Neural cell (in vitro differentiated cells): ENCODE measurements at regions not wholly inside any gene's neighbourhood (a gene's known extent, or its start where the extent isn't known, plus 50 kb on each side); places are given as distances from the start of the nearest gene placed in this dataset.

Experiments
- H2AFZ ChIP-seq: fragments of 200-600, 300-800 bp; sonication (generic), shearing (Covaris generic); 2 replicates; pipeline ENCODE4 v1.6.0; 2014; ENCODE audit warnings: low read depth, mild to moderate bottlenecking, antibody characterized with exemption, low read length, moderate library complexity
- H3F3A ChIP-seq: fragments of 200-600 bp; shearing (Covaris generic); 2 replicates; pipeline ENCODE4 v1.6.1; 2016; ENCODE audit warnings: mild to moderate bottlenecking, moderate library complexity, mixed read lengths, antibody characterized with exemption, low read length; ENCODE audit not compliant: insufficient read depth, poor library complexity, severe bottlenecking
- H3K27ac ChIP-seq: fragments of 200-600, 300-800 bp; sonication (generic), shearing (Covaris generic); 2 replicates; pipeline ENCODE4 v1.5.1; 2014; ENCODE audit warnings: mild to moderate bottlenecking, low read length, moderate library complexity
- H3K27me3 ChIP-seq: fragments of 300-800, 200-600 bp; sonication (generic), shearing (Covaris generic); 2 replicates; pipeline ENCODE4 v1.6.0; 2014; ENCODE audit warnings: mild to moderate bottlenecking, low read depth, low read length, moderate library complexity; ENCODE audit not compliant: insufficient read depth
- H3K36me3 ChIP-seq: fragments of 300-800, 200-600 bp; sonication (generic), shearing (Covaris generic); 2 replicates; pipeline ENCODE4 v1.5.1; 2014; ENCODE audit warnings: mild to moderate bottlenecking, antibody characterized with exemption, low read length, moderate library complexity; ENCODE audit not compliant: insufficient read depth
- H3K4me2 ChIP-seq: fragments of 300-800, 200-600 bp; sonication (generic), shearing (Covaris generic); 2 replicates; pipeline ENCODE4 v1.6.0; 2014; ENCODE audit warnings: mild to moderate bottlenecking, low read length
- H3K4me3 ChIP-seq: fragments of 300-800, 200-600 bp; sonication (generic), shearing (Covaris generic); 2 replicates; pipeline ENCODE4 v1.5.1; 2014; ENCODE audit warnings: mild to moderate bottlenecking, low read length, moderate library complexity
- H3K79me2 ChIP-seq: fragments of 200-600 bp; shearing (Covaris generic); replicated peaks from 2 replicates; pipeline ENCODE4 v1.6.0; 2014; ENCODE audit warnings: mild to moderate bottlenecking, low read length, moderate library complexity; ENCODE audit not compliant: insufficient read depth
- H3K9ac ChIP-seq: fragments of 300-800, 200-600 bp; sonication (generic), shearing (Covaris generic); 2 replicates; pipeline ENCODE4 v1.6.1; 2016; ENCODE audit warnings: mild to moderate bottlenecking, low read length, mixed read lengths
- H3K9me2 ChIP-seq: fragments of 200-600 bp; shearing (Covaris generic); 2 replicates; pipeline ENCODE4 v1.6.1; 2016; ENCODE audit warnings: mild to moderate bottlenecking, low read length, mixed read lengths; ENCODE audit not compliant: insufficient read depth
- H3K9me3 ChIP-seq: fragments of 200-600, 300-800 bp; sonication (generic), shearing (Covaris generic); 2 replicates; pipeline ENCODE4 v1.6.1; 2016; ENCODE audit warnings: mild to moderate bottlenecking, mixed run types, low read length, moderate library complexity, mixed read lengths
- H4K20me1 ChIP-seq: fragments of 200-600 bp; shearing (Covaris generic); 2 replicates; pipeline ENCODE4 v1.6.1; 2016; ENCODE audit warnings: mild to moderate bottlenecking, mixed run types; ENCODE audit not compliant: insufficient read depth
- CTCF ChIP-seq: fragments of 450-650 bp; IDR thresholded peaks from 2 replicates; pipeline ENCODE4 v1.5.1; 2014; ENCODE audit warnings: antibody characterized with exemption, mild to moderate bottlenecking, moderate library complexity; ENCODE audit not compliant: poor library complexity, severe bottlenecking
- EP300 ChIP-seq: fragments of 450-650 bp; conservative IDR thresholded peaks from 2 replicates; pipeline ENCODE4 v1.6.1; 2014; ENCODE audit warnings: antibody characterized with exemption, mild to moderate bottlenecking, moderate library complexity; ENCODE audit not compliant: poor library complexity, severe bottlenecking
- EZH2 ChIP-seq: fragments of 200-600, 300-800 bp; shearing (Covaris generic), sonication (generic); IDR thresholded peaks from 2 replicates; pipeline ENCODE4 v1.6.1; 2014; ENCODE audit warnings: antibody characterized with exemption, low read length, borderline replicate concordance, mild to moderate bottlenecking; ENCODE audit not compliant: insufficient read depth, poor library complexity, severe bottlenecking
- MXI1 ChIP-seq: fragments of 450-650 bp; conservative IDR thresholded peaks from 2 replicates; pipeline ENCODE4 v1.6.1; 2014; ENCODE audit warnings: antibody characterized with exemption, mild to moderate bottlenecking; ENCODE audit not compliant: poor library complexity, severe bottlenecking
- POLR2AphosphoS5 ChIP-seq: IDR thresholded peaks from 2 replicates; pipeline ENCODE4 v1.6.1; 2012
- RAD21 ChIP-seq: fragments of 450-650 bp; conservative IDR thresholded peaks from 2 replicates; pipeline ENCODE4 v1.6.1; 2014; ENCODE audit warnings: antibody characterized with exemption, mild to moderate bottlenecking, moderate library complexity
- REST ChIP-seq: IDR thresholded peaks from 2 replicates; pipeline ENCODE4 v1.6.1; 2012; ENCODE audit warnings: borderline replicate concordance
- SMC3 ChIP-seq: fragments of 450-650 bp; conservative IDR thresholded peaks from 2 replicates; pipeline ENCODE4 v1.6.1; 2014; ENCODE audit warnings: antibody characterized with exemption, mild to moderate bottlenecking, moderate library complexity; ENCODE audit not compliant: poor library complexity
- TAF1 ChIP-seq: IDR thresholded peaks from 2 replicates; pipeline ENCODE4 v1.6.1; 2012; ENCODE audit warnings: low read depth

GRCh38 chr16:79784007-79784406 lies 183.5 kb upstream of the MAF start:
- Histone ChIP-seq H3F3A (no peaks in the 10 kb centered on the region), H4K20me1 (no peaks in the 10 kb centered on the region), H3K36me3 (no peaks in the 10 kb centered on the region), H3K27me3 (no peaks in the 10 kb centered on the region), H3K4me2 (no peak overlapping the region), H3K79me2 (no peaks in the 10 kb centered on the region), H2AFZ (no peak overlapping the region), H3K4me3 (no peak overlapping the region), H3K27ac (no peak overlapping the region), H3K9me2 (no peaks in the 10 kb centered on the region), H3K9me3 (no peaks in the 10 kb centered on the region), H3K9ac (no peak overlapping the region)
- TF ChIP-seq EP300 (no peak), TAF1 (no peak), REST (no peak), RAD21 (no peak), CTCF (no peak), EZH2 (no peak), SMC3 (no peak), POLR2AphosphoS5 (no peak), MXI1 (no peak)

GRCh38 chr16:79777679-79778078 lies 177.1 kb upstream of the MAF start:
- Histone ChIP-seq H3K27ac (no peak overlapping the region), H3K9ac (no peak overlapping the region), H3K4me2 (no peak overlapping the region), H4K20me1 (no peaks in the 10 kb centered on the region), H2AFZ (no peak overlapping the region), H3K9me2 (no peaks in the 10 kb centered on the region), H3K4me3 (no peak overlapping the region), H3F3A (no peaks in the 10 kb centered on the region), H3K27me3 (no peaks in the 10 kb centered on the region), H3K9me3 (no peaks in the 10 kb centered on the region), H3K36me3 (no peaks in the 10 kb centered on the region), H3K79me2 (no peaks in the 10 kb centered on the region)
- TF ChIP-seq EP300 = no peak
- no peak for TF ChIP-seq MXI1
- TF ChIP-seq RAD21 = no peak
- no peak for TF ChIP-seq EZH2
- no peak for TF ChIP-seq CTCF
